Suprapubic skin (tissue), 4 donors: ENCODE measurements at regions not wholly inside any gene's neighbourhood (a gene's known extent, or its start where the extent isn't known, plus 50 kb on each side); places are given as distances from the start of the nearest gene placed in this dataset.

Experiments
- EP300 ChIP-seq: sonication (generic); formaldehyde crosslinking; IDR thresholded peaks from one replicate; pipeline ENCODE4 v1.6.1; 2017; ENCODE audit warnings: antibody characterized with exemption
- POLR2A ChIP-seq, 2 donors: fragments of 450-650 bp; IDR thresholded peaks; one replicate each; pipeline ENCODE4 v1.6.1; 2017; ENCODE audit warnings: antibody characterized with exemption in 2 of 2, mild to moderate bottlenecking in 2 of 2, moderate library complexity in 2 of 2
- POLR2AphosphoS5 ChIP-seq, 3 donors: sonication (generic); formaldehyde crosslinking; IDR thresholded peaks; one replicate each; pipeline ENCODE4 v1.6.1; 2017; ENCODE audit warnings: antibody characterized with exemption in 3 of 3
- TF ChIP-seq, protein P1 (sequence below), 2 donors: fragments of 200-600 bp in 1 of 2; fragments of 450-650 bp in 1 of 2; sonication (generic) in 1 of 2; IDR thresholded peaks; one replicate each; pipeline ENCODE4 v1.5.1; 2016 to 2019; ENCODE audit warnings: antibody characterized with exemption in 2 of 2, mild to moderate bottlenecking in 1 of 2, moderate library complexity in 1 of 2

DNA sequence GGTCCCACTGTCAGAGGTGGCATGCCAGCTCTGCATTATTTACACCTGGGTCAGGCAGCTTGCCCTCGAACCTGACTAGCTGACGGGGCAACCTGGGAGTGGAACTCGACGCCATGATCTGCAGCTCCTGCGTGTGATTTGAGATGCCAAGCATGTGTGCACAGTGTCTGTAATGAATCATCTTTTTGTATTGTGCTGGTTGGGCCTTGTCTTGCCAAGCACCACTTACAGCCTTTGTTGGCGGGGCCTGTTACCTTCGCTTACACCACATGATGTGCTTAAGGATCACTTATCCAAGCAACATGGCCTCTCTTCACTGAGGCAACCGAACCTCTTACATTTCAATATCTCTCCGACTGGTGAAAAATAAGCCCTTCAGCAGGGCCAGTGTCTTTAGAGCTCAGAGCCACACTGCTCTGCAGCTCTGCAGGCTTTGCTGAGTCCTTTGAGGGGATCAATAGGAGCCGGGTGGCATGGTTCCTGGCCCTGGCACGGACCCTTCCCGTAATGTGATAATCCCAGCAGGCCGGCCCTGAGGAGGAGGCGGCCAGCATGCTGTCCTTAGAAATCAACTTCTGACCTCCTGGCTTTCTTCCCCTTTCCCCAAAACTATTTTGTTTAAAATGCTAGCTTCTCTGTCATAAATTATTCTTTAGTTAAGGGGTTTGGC is 297.7 kb upstream of the CD180 start:
- TF ChIP-seq POLR2A (IDR thresholded peaks at IDR 0.05) (no peak), POLR2AphosphoS5 (IDR thresholded peaks at IDR 0.05) (no peak), EP300 (no peak)
- TF ChIP-seq, protein P1, sequence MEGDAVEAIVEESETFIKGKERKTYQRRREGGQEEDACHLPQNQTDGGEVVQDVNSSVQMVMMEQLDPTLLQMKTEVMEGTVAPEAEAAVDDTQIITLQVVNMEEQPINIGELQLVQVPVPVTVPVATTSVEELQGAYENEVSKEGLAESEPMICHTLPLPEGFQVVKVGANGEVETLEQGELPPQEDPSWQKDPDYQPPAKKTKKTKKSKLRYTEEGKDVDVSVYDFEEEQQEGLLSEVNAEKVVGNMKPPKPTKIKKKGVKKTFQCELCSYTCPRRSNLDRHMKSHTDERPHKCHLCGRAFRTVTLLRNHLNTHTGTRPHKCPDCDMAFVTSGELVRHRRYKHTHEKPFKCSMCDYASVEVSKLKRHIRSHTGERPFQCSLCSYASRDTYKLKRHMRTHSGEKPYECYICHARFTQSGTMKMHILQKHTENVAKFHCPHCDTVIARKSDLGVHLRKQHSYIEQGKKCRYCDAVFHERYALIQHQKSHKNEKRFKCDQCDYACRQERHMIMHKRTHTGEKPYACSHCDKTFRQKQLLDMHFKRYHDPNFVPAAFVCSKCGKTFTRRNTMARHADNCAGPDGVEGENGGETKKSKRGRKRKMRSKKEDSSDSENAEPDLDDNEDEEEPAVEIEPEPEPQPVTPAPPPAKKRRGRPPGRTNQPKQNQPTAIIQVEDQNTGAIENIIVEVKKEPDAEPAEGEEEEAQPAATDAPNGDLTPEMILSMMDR (IDR thresholded peaks at IDR 0.05), result no peak
